PC-9 (cell line): ENCODE measurements at regions not wholly inside any gene's neighbourhood (a gene's known extent, or its start where the extent isn't known, plus 50 kb on each side); places are given as distances from the start of the nearest gene placed in this dataset.

Experiments used
- BruUV-seq: library from RNA; stranded (reverse); fragments of 400-500 nt; replicated peaks from 2 replicates; lab custom pipeline; 2021; lab: Mats Ljungman, UMichigan
- CTCF ChIA-PET: fragments of 300-600 bp; sonication (Branson Sonifier 250); formaldehyde crosslinking; loops from one replicate; lab custom pipeline; 2022; ENCODE audit warnings: antibody characterized with exemption; lab: Charles Lee
- POLR2A ChIA-PET: fragments of 300-600 bp; sonication (Branson Sonifier 250); formaldehyde crosslinking; loops from one replicate; lab custom pipeline; 2022; ENCODE audit warnings: antibody characterized with exemption; ENCODE audit not compliant: unreplicated experiment; lab: Charles Lee
- DNase-seq, 2 experiments: peaks; one replicate each; pipeline versions ENCODE4 v3.0.0 to v3.0.0-alpha.2; 2015 to 2022; ENCODE audit warnings: mixed read lengths in 1 of 2
- H2AFZ ChIP-seq: fragments of 200-600 bp; sonication (generic); 2 replicates; pipeline ENCODE4 v1.8.1; 2017; ENCODE audit warnings: antibody characterized with exemption
- H3F3A ChIP-seq: fragments of 200-600 bp; sonication (generic); 2 replicates; pipeline ENCODE4 v1.8.1; 2017; ENCODE audit warnings: antibody characterized with exemption, mild to moderate bottlenecking, low read depth; ENCODE audit not compliant: insufficient read depth
- H3K27ac ChIP-seq: fragments of 200-600 bp; sonication (generic); 2 replicates; pipeline ENCODE4 v1.6.1; 2016; ENCODE audit warnings: mixed run types
- H3K27me3 ChIP-seq: fragments of 200-600 bp; sonication (generic); 2 replicates; pipeline ENCODE4 v1.6.1; 2016; ENCODE audit warnings: low read depth, mixed run types; ENCODE audit not compliant: insufficient read depth
- H3K36me3 ChIP-seq: fragments of 200-600 bp; sonication (generic); 2 replicates; pipeline ENCODE4 v1.6.1; 2016; ENCODE audit warnings: low read depth, mixed run types
- H3K4me1 ChIP-seq: fragments of 200-600 bp; sonication (generic); replicated peaks from 2 replicates; pipeline ENCODE4 v1.6.1; 2016; ENCODE audit warnings: mixed run types; ENCODE audit not compliant: insufficient read depth
- H3K4me2 ChIP-seq: fragments of 200-600 bp; sonication (generic); 2 replicates; pipeline ENCODE4 v1.6.1; 2017; ENCODE audit warnings: mixed run types
- H3K4me3 ChIP-seq: fragments of 200-600 bp; sonication (generic); 2 replicates; pipeline ENCODE4 v1.6.1; 2016; ENCODE audit warnings: mixed run types
- H3K79me2 ChIP-seq: fragments of 200-600 bp; sonication (generic); 2 replicates; pipeline ENCODE4 v1.6.1; 2017; ENCODE audit warnings: low read depth, mixed run types
- H3K9me2 ChIP-seq: fragments of 200-600 bp; sonication (generic); 2 replicates; pipeline ENCODE4 v1.8.1; 2017; ENCODE audit warnings: mild to moderate bottlenecking; ENCODE audit not compliant: insufficient read depth
- H3K9me3 ChIP-seq: fragments of 200-600 bp; sonication (generic); 2 replicates; pipeline ENCODE4 v1.8.1; 2016; ENCODE audit warnings: low read depth; ENCODE audit not compliant: insufficient read depth
- H4K20me1 ChIP-seq: fragments of 200-600 bp; sonication (generic); 2 replicates; pipeline ENCODE4 v1.8.1; 2017; ENCODE audit not compliant: insufficient read depth
- EZH2 ChIP-seq: fragments of 200-600 bp; sonication (generic); IDR thresholded peaks from 2 replicates; pipeline ENCODE4 v1.8.0; 2017; ENCODE audit warnings: antibody characterized with exemption, low read depth
- intact Hi-C: fragments of 100-400 bp; cut with micrococcal nuclease; formaldehyde crosslinking; loops from one replicate; pipeline ENCODE4 v1.10.0; 2022; ENCODE audit not compliant: unreplicated experiment
- TF ChIP-seq, protein P1 (sequence below): fragments of 200-600 bp; sonication (generic); conservative IDR thresholded peaks from 2 replicates; pipeline ENCODE4 v1.6.1; 2017; ENCODE audit warnings: mixed run types, antibody characterized with exemption, mild to moderate bottlenecking, moderate library complexity

DNA sequence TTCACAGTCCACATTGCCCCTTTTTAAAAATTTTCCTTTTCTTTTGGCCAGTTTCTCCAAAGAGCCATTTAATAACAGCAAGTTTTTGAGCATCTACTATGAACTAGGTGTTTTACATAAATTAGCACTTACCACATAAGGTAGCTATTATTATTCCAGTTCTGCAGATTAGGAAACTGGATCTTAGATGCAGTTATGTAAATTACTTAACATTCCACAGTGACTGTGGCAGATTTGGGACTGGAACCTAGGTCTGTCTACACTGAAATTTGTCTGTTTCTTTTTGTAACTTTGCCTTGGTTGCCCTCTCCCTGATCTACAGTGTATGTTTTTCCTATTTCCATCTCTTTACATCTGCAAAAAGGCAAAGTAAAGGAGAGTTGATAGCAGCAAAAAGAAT is 164.8 kb upstream of the ATP1B1 start:
- no peak for TF ChIP-seq EZH2
- TF ChIP-seq, protein P1, sequence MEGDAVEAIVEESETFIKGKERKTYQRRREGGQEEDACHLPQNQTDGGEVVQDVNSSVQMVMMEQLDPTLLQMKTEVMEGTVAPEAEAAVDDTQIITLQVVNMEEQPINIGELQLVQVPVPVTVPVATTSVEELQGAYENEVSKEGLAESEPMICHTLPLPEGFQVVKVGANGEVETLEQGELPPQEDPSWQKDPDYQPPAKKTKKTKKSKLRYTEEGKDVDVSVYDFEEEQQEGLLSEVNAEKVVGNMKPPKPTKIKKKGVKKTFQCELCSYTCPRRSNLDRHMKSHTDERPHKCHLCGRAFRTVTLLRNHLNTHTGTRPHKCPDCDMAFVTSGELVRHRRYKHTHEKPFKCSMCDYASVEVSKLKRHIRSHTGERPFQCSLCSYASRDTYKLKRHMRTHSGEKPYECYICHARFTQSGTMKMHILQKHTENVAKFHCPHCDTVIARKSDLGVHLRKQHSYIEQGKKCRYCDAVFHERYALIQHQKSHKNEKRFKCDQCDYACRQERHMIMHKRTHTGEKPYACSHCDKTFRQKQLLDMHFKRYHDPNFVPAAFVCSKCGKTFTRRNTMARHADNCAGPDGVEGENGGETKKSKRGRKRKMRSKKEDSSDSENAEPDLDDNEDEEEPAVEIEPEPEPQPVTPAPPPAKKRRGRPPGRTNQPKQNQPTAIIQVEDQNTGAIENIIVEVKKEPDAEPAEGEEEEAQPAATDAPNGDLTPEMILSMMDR = no peak
- CTCF ChIA-PET = no interaction called here
- no peak overlapping the region for H3K4me2 ChIP-seq
- H3K36me3 ChIP-seq = no peaks in the 10 kb centered on the region
- H4K20me1 ChIP-seq = no peaks in the 10 kb centered on the region
- no peak overlapping the region for H3K27ac ChIP-seq
- POLR2A ChIA-PET = no interaction called here
- intact Hi-C loops = no loop called here
- no peaks in the 10 kb centered on the region for H3K27me3 ChIP-seq
- peaks cover 12% of the 10 kb centered on the region for H3K4me1 ChIP-seq
- BruUV-seq = no TSS peak
- H2AFZ ChIP-seq = no peak overlapping the region
- H3K9me2 ChIP-seq = 0 out of 2 replicates have a peak, but pooled peaks cover 4% of the 10 kb centered on the region
- no peaks in the 10 kb centered on the region for H3F3A ChIP-seq
- H3K9me3 ChIP-seq = no peaks in the 10 kb centered on the region
- H3K4me3 ChIP-seq = no peak overlapping the region
- no peaks in the 10 kb centered on the region for H3K79me2 ChIP-seq
- DNase-seq = no peak

DNA sequence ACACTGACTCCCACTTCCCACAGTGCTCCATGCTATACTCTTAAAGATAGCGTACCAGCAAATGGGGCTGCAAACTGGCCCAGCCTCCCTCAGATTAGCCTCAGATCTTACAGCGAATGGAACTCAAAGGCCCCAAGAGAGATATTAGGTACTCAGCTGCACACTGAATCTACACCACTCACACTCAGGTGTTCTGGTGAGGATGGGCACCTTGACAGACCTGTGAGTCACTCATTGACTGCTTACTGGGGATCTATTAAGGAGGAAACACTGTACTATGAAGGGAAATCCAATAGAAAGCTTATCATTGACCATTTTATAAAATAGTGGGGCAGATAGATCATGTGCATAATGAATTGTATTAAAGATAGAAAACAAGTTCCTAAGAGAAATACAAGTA is 164.3 kb upstream of the ATP1B1 start:
- no peaks in the 10 kb centered on the region for H4K20me1 ChIP-seq
- no TSS peak for BruUV-seq
- no peak overlapping the region for H3K4me2 ChIP-seq
- ChIA-PET CTCF (no interaction called here), POLR2A (no interaction called here)
- no peak overlapping the region for H3K4me3 ChIP-seq
- H3K9me2 ChIP-seq = no peaks in the 10 kb centered on the region
- H2AFZ ChIP-seq = no peak overlapping the region
- no peaks in the 10 kb centered on the region for H3K36me3 ChIP-seq
- no peaks in the 10 kb centered on the region for H3K9me3 ChIP-seq
- H3K27me3 ChIP-seq = no peaks in the 10 kb centered on the region
- intact Hi-C loops = no loop called here
- peaks cover 12% of the 10 kb centered on the region for H3K4me1 ChIP-seq
- no peak overlapping the region for H3K27ac ChIP-seq
- TF ChIP-seq, protein P1 = no peak
- no peak for TF ChIP-seq EZH2
- H3F3A ChIP-seq = no peaks in the 10 kb centered on the region
- DNase-seq = no peak
- no peaks in the 10 kb centered on the region for H3K79me2 ChIP-seq

- CTCF ChIA-PET = no interaction called here
- Histone ChIP-seq H3F3A (no peaks in the 10 kb centered on the region), H3K4me1 (no peaks in the 10 kb centered on the region), H4K20me1 (no peaks in the 10 kb centered on the region), H3K27ac (no peak overlapping the region), H3K27me3 (no peaks in the 10 kb centered on the region), H3K36me3 (no peaks in the 10 kb centered on the region), H3K79me2 (no peaks in the 10 kb centered on the region), H3K9me3 (peaks cover 3% of the 10 kb centered on the region; the same call in 1 of the 2 replicates), H2AFZ (0 out of 2 replicates have a peak overlapping the region, but pooled peaks have one; percentile 40), H3K9me2 (0 out of 2 replicates have a peak, but pooled peaks cover 3% of the 10 kb centered on the region), H3K4me3 (no peak overlapping the region), H3K4me2 (no peak overlapping the region)
- intact Hi-C loops = no loop called here
- no peak for DNase-seq
- BruUV-seq = no TSS peak
- no peak for TF ChIP-seq EZH2
- TF ChIP-seq, protein P1 = no peak
- POLR2A ChIA-PET = no interaction called here
Measured at GRCh38 chr1:168945870-168946269, 160.6 kb upstream of the ATP1B1 start.
